CD4-positive, alpha-beta T cell (primary cell): ENCODE measurements at regions not wholly inside any gene's neighbourhood (a gene's known extent, or its start where the extent isn't known, plus 50 kb on each side); places are given as distances from the start of the nearest gene placed in this dataset.

Experiments used
- ATAC-seq: fragments of 200-7000 bp; cut with Tn5 transposase; one replicate; pipeline ENCODE4 v1.10.0; 2022; ENCODE audit warnings: mild to moderate bottlenecking; ENCODE audit not compliant: poor library complexity
- CTCF ChIA-PET: fragments of 350-600 bp; sonication (Branson Sonifier 250); formaldehyde crosslinking; loops from one replicate; lab custom pipeline; 2021; ENCODE audit warnings: antibody characterized with exemption, inconsistent platforms; lab: Charles Lee
- POLR2A ChIA-PET: fragments of 350-600 bp; sonication (Branson Sonifier 250); formaldehyde crosslinking; loops from one replicate; lab custom pipeline; 2021; ENCODE audit warnings: antibody characterized with exemption, inconsistent platforms; lab: Charles Lee
- DNase-seq, 14 experiments: peaks; one replicate each; pipeline ENCODE4 v3.0.0-alpha.2; 2013 to 2020; ENCODE audit warnings: mixed read lengths in 2 of 14
- H3K27ac ChIP-seq, 2 donors: one replicate each; pipeline versions ENCODE4 v1.5.1 to v1.7.0; 2013; ENCODE audit warnings: low read length in 2 of 2, low read depth in 1 of 2, mild to moderate bottlenecking in 1 of 2
- H3K27me3 ChIP-seq, 2 experiments: 1 replicate in 1 of 2; 2 replicates in 1 of 2; pipeline versions ENCODE4 v1.6.1 to v1.7.0; 2013; ENCODE audit warnings: low read length in 2 of 2, control low read depth in 1 of 2, mild to moderate bottlenecking in 1 of 2, moderate library complexity in 1 of 2; ENCODE audit not compliant: insufficient read depth in 2 of 2, control insufficient read depth in 1 of 2
- H3K36me3 ChIP-seq: one replicate; pipeline ENCODE4 v1.6.1; 2013; ENCODE audit warnings: low read length, control low read depth; ENCODE audit not compliant: insufficient read depth
- H3K4me1 ChIP-seq: one replicate; pipeline ENCODE4 v1.6.1; 2013; ENCODE audit warnings: low read length, control low read depth; ENCODE audit not compliant: insufficient read depth
- H3K4me3 ChIP-seq: one replicate; pipeline ENCODE4 v1.5.1; 2013; ENCODE audit warnings: mild to moderate bottlenecking, low read length, moderate library complexity
- H3K9me3 ChIP-seq, 2 experiments: 1 replicate in 1 of 2; 2 replicates in 1 of 2; pipeline versions ENCODE4 v1.6.1 to v1.7.0; 2013; ENCODE audit warnings: low read length in 2 of 2, mild to moderate bottlenecking in 2 of 2, control low read depth in 1 of 2, moderate library complexity in 1 of 2; ENCODE audit not compliant: control insufficient read depth in 1 of 2, insufficient read depth in 1 of 2
- H3K27ac Mint-ChIP-seq: one replicate; pipeline ENCODE4 v1.8.0; 2020; ENCODE audit warnings: mixed read lengths
- H3K27me3 Mint-ChIP-seq: one replicate; pipeline ENCODE4 v1.8.0; 2021; ENCODE audit warnings: mixed read lengths
- H3K36me3 Mint-ChIP-seq: one replicate; pipeline ENCODE4 v1.8.0; 2021; ENCODE audit warnings: low read depth, mixed read lengths
- H3K4me1 Mint-ChIP-seq: one replicate; pipeline ENCODE4 v1.8.0; 2021; ENCODE audit warnings: low read depth, mixed read lengths
- H3K4me3 Mint-ChIP-seq: one replicate; pipeline ENCODE4 v1.8.0; 2020; ENCODE audit warnings: mild to moderate bottlenecking, mixed read lengths
- H3K9me3 Mint-ChIP-seq: one replicate; pipeline ENCODE4 v1.8.0; 2020; ENCODE audit warnings: mixed read lengths
- intact Hi-C, 2 experiments: fragments of 100-400 bp; cut with DNase I in 1 of 2; cut with micrococcal nuclease in 1 of 2; formaldehyde crosslinking; loops; one replicate each; pipeline versions ENCODE4 v1.15.1 to v1.9.0; 2023 to 2025; cut with DNase I, micrococcal nuclease
- TF ChIP-seq, protein P1 (sequence below): fragments of 200-600 bp; IDR thresholded peaks from one replicate; pipeline ENCODE4 v1.8.0; 2022; ENCODE audit warnings: antibody characterized with exemption, mild to moderate bottlenecking

DNA sequence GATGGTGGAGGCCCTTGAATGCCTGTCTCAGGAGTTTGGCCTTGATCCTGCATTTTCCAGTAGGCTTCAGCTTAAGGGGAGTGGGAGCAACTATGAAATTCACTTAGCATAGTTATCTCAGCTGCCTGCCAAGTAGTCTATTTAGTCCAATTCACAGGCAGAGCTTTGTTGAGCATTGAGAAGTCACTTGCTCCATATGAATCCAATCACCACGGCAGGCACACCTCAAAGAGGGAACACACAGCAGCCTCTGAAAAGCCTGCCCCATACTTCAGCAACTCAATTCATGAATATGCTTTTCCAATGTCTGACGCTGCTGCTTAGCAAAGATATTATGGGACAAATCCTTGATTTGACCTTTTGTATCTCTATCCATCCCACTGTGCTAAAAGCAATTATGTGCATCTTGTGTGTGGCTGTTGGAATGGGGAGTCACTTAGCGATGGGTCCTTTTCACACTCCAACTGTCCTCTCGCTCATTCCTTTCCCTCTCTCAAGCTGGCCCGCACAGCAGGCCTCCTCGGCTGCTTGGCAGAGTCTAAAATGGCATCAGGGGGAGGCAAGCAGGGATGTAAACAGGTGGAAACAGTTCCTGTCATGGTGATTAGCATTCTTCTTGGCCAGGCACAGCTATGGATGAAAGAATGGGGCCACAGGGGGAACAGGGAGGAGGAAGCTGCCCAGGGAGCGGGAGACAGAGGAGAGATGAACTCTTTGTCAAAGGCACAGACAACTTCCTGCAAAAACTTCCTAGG lies 56.0 kb upstream of the LRPPRC start:
- Histone ChIP-seq H3K27ac (no peak overlapping the region), H3K27me3 (no peaks in the 10 kb centered on the region), H3K36me3 (no peaks in the 10 kb centered on the region), H3K4me3 (no peak overlapping the region), H3K4me1 (no peaks in the 10 kb centered on the region), H3K9me3 (no peaks in the 10 kb centered on the region)
- H3K27ac Mint-ChIP-seq, result no peak overlapping the region
- DNase-seq (no peak), ATAC-seq (no peak)
- ChIA-PET CTCF (interaction anchor here (0.5 to 1.5 kb wide), 2 partner anchors 8 to 148 kb away, joined by 3 to 8 read pairs; no protein-coding TSS in a partner anchor), POLR2A (no interaction called here)
- no peaks in the 10 kb centered on the region for H3K27me3 Mint-ChIP-seq
- H3K36me3 Mint-ChIP-seq, result no peaks in the 10 kb centered on the region
- intact Hi-C loops, result no loop called here
- no peaks in the 10 kb centered on the region for H3K4me1 Mint-ChIP-seq
- TF ChIP-seq, protein P1, sequence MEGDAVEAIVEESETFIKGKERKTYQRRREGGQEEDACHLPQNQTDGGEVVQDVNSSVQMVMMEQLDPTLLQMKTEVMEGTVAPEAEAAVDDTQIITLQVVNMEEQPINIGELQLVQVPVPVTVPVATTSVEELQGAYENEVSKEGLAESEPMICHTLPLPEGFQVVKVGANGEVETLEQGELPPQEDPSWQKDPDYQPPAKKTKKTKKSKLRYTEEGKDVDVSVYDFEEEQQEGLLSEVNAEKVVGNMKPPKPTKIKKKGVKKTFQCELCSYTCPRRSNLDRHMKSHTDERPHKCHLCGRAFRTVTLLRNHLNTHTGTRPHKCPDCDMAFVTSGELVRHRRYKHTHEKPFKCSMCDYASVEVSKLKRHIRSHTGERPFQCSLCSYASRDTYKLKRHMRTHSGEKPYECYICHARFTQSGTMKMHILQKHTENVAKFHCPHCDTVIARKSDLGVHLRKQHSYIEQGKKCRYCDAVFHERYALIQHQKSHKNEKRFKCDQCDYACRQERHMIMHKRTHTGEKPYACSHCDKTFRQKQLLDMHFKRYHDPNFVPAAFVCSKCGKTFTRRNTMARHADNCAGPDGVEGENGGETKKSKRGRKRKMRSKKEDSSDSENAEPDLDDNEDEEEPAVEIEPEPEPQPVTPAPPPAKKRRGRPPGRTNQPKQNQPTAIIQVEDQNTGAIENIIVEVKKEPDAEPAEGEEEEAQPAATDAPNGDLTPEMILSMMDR, result no peak
- H3K9me3 Mint-ChIP-seq, result no peaks in the 10 kb centered on the region
- no peak overlapping the region for H3K4me3 Mint-ChIP-seq

DNA sequence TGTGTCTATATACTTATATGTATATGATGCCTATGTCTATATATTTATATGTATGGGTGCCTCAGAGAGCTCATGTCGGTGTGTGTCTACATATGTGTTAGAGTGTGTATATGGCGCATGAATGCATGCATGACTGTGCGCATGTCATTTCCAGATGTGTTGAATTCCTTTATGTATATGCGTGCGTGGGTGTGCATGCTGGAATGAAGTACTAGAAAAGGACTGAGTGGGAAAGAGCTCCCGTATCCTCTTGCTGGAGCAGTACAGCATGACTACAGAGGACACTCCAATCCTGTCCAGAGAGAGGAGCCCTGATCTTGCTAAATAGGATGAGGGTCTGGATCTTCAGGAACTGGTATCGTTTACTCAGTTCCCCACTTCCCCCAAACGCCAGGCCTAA lies 56.8 kb upstream of the LRPPRC start:
- Mint-ChIP-seq H3K4me1 (no peaks in the 10 kb centered on the region), H3K9me3 (no peaks in the 10 kb centered on the region), H3K36me3 (no peaks in the 10 kb centered on the region), H3K4me3 (no peak overlapping the region), H3K27ac (no peak overlapping the region), H3K27me3 (no peaks in the 10 kb centered on the region)
- Histone ChIP-seq H3K27me3 (no peaks in the 10 kb centered on the region), H3K27ac (no peak overlapping the region), H3K4me1 (no peaks in the 10 kb centered on the region), H3K9me3 (no peaks in the 10 kb centered on the region), H3K36me3 (no peaks in the 10 kb centered on the region), H3K4me3 (no peak overlapping the region)
- TF ChIP-seq, protein P1, result no peak
- ATAC-seq (no peak), DNase-seq (no peak)
- POLR2A ChIA-PET, result no interaction called here
- CTCF ChIA-PET, result interaction anchor here (0.5 to 1.5 kb wide), 2 partner anchors 9 to 147 kb away, joined by 3 to 8 read pairs; no protein-coding TSS in a partner anchor
- intact Hi-C loops, result no loop called here

DNA sequence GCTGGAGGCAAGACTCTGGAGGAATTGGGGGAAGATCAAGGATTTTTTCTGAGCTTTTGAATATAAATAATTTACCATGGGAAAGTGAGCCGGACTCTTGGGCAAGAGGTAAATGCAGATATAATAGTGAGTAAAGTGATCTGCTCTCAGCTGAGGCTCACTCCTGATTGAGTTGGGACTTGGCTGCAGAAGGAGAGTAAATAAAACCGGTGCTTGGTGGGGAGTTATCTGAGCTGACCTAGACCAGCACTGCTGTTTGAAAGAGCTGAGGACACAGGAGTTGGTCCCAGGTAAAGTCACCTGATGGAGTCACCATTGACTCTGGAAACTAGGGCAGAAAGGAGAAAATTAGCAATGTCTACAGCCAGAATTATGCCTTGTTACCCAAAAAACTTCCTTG lies 57.3 kb upstream of the LRPPRC start:
- H3K27me3 Mint-ChIP-seq, result no peaks in the 10 kb centered on the region
- no peaks in the 10 kb centered on the region for H3K9me3 Mint-ChIP-seq
- DNase-seq, result no peak
- ChIA-PET POLR2A (no interaction called here), CTCF (interaction anchor here (1.5 kb wide), 1 partner anchor 9 kb away, joined by 8 read pairs; no protein-coding TSS in a partner anchor)
- Histone ChIP-seq H3K27me3 (no peaks in the 10 kb centered on the region), H3K4me1 (no peaks in the 10 kb centered on the region), H3K36me3 (no peaks in the 10 kb centered on the region), H3K9me3 (no peaks in the 10 kb centered on the region), H3K27ac (no peak overlapping the region), H3K4me3 (no peak overlapping the region)
- TF ChIP-seq, protein P1, result no peak
- H3K27ac Mint-ChIP-seq, result no peak overlapping the region
- no peak overlapping the region for H3K4me3 Mint-ChIP-seq
- H3K36me3 Mint-ChIP-seq, result no peaks in the 10 kb centered on the region
- no peak for ATAC-seq
- no peaks in the 10 kb centered on the region for H3K4me1 Mint-ChIP-seq
- intact Hi-C loops, result no loop called here
